ENCODE measurements at regions not wholly inside any gene's neighbourhood (a gene's known extent, or its start where the extent isn't known, plus 50 kb on each side); places are given as distances from the start of the nearest gene placed in this dataset.

DNA sequence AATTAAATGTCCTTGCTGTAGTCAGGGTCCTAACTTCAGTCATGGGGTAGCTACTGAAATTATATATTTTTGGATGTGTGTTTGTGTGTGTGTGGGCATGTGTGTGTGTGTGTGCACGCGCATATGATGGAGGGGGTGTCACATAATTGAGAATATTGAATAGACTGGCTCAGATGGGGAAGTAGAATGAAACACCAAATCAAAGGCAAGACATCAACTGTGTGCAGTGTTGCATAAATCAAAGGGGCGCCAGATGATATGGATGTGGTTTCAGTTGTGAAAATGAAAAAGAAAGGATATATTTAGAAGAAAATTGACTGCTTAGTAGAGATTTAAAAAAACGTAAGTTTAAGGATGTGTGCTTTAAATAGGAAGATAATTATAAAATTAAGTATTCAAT lies 144.2 kb upstream of the CEP162 start:
- no peak overlapping the region for H3K4me3 ChIP-seq (replicated peaks in 1 of 3; ENCODE audit: insufficient read depth in 1 of 3, low read depth in 2 of 3, low read length in 3 of 3)
- H4K20me1 ChIP-seq (ENCODE audit: insufficient read depth, low read length) = no peaks in the 10 kb centered on the region
- no peak overlapping the region for H3K4me2 ChIP-seq (ENCODE audit: low read depth, low read length)
- DNase-seq (ENCODE audit: low spot score) = no peak
- H3K9me3 ChIP-seq (ENCODE audit: low read length) = no peaks in the 10 kb centered on the region; the same call in 1 of the 2 replicates
- H3K27ac ChIP-seq (ENCODE audit: extremely low read length, insufficient read depth, low read length) = no peak overlapping the region
- H3K4me1 ChIP-seq (ENCODE audit: insufficient read depth, low read length) = no peaks in the 10 kb centered on the region
- WGBS (ENCODE audit: low lambda C conversion rate) = 19% methylated on average over 4 of the region's 4 CpGs
- no TSS peak for BruUV-seq (replicated peaks)
- intact Hi-C loops (cut with micrococcal nuclease; ENCODE audit: unreplicated experiment) (no loop called here), in situ Hi-C loops (cut with HindIII; ENCODE audit: extremely low pct_ligation_motif_present, low pct_unique_long_range_greater_than_20kb) (no loop called here)
- CTCF ChIA-PET (ENCODE audit: low intra/inter-chr PET ratio, low total read pairs) = no interaction called here
- no peaks in the 10 kb centered on the region for H3K36me3 ChIP-seq (replicated peaks in 1 of 2; ENCODE audit: control insufficient read depth in 1 of 2, insufficient read depth in 2 of 2, low read length in 2 of 2)
- H3K9ac ChIP-seq (ENCODE audit: insufficient read depth, low read depth, low read length) = no peak overlapping the region
- ATAC-seq = no peak
- H3K27me3 ChIP-seq (ENCODE audit: control insufficient read depth in 1 of 2, insufficient read depth in 2 of 2, low read length in 2 of 2) = no peaks in the 10 kb centered on the region; a peak in 1 of 5 replicates
- no peaks in the 10 kb centered on the region for H3K79me2 ChIP-seq (ENCODE audit: insufficient read depth, low read length)
- H2AFZ ChIP-seq (ENCODE audit: low read length) = no peak overlapping the region
- TF ChIP-seq RFX3 (CRISPR knock-in tag; IDR thresholded peaks at IDR 0.05) = no peak
- TF ChIP-seq ZKSCAN5 (CRISPR knock-in tag; IDR thresholded peaks at IDR 0.05) = no peak
- TF ChIP-seq ZKSCAN1 (IDR thresholded peaks at IDR 0.05; ENCODE audit: low read length) = no peak
- TF ChIP-seq STAT5B (CRISPR knock-in tag; IDR thresholded peaks at IDR 0.05) = no peak
- TF ChIP-seq, protein P1, sequence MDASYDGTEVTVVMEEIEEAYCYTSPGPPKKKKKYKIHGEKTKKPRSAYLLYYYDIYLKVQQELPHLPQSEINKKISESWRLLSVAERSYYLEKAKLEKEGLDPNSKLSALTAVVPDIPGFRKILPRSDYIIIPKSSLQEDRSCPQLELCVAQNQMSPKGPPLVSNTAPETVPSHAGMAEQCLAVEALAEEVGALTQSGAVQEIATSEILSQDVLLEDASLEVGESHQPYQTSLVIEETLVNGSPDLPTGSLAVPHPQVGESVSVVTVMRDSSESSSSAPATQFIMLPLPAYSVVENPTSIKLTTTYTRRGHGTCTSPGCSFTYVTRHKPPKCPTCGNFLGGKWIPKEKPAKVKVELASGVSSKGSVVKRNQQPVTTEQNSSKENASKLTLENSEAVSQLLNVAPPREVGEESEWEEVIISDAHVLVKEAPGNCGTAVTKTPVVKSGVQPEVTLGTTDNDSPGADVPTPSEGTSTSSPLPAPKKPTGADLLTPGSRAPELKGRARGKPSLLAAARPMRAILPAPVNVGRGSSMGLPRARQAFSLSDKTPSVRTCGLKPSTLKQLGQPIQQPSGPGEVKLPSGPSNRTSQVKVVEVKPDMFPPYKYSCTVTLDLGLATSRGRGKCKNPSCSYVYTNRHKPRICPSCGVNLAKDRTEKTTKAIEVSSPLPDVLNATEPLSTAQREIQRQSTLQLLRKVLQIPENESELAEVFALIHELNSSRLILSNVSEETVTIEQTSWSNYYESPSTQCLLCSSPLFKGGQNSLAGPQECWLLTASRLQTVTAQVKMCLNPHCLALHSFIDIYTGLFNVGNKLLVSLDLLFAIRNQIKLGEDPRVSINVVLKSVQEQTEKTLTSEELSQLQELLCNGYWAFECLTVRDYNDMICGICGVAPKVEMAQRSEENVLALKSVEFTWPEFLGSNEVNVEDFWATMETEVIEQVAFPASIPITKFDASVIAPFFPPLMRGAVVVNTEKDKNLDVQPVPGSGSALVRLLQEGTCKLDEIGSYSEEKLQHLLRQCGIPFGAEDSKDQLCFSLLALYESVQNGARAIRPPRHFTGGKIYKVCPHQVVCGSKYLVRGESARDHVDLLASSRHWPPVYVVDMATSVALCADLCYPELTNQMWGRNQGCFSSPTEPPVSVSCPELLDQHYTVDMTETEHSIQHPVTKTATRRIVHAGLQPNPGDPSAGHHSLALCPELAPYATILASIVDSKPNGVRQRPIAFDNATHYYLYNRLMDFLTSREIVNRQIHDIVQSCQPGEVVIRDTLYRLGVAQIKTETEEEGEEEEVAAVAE (CRISPR knock-in tag; IDR thresholded peaks at IDR 0.05; ENCODE audit: borderline replicate concordance) = no peak
- POLR2A ChIA-PET = no interaction called here
- FAIRE-seq = no peak
